Prostate gland (tissue), 2 donors: ENCODE measurements at regions not wholly inside any gene's neighbourhood (a gene's known extent, or its start where the extent isn't known, plus 50 kb on each side); places are given as distances from the start of the nearest gene placed in this dataset.

Source experiments
- POLR2A ChIP-seq: fragments of 450-650 bp; IDR thresholded peaks from one replicate; pipeline ENCODE4 v1.6.1; 2016; ENCODE audit warnings: antibody characterized with exemption, mild to moderate bottlenecking
- POLR2AphosphoS5 ChIP-seq: sonication (generic); formaldehyde crosslinking; IDR thresholded peaks from one replicate; pipeline ENCODE4 v1.6.1; 2017; ENCODE audit warnings: antibody characterized with exemption
- TF ChIP-seq, protein P1 (sequence below), 4 experiments: fragments of 200-600 bp in 2 of 4; fragments of 450-650 bp in 2 of 4; sonication (generic) in 2 of 4; IDR thresholded peaks; 1 replicate in 3 of 4; 2 replicates in 1 of 4; pipeline ENCODE4 v1.5.1; 2016 to 2019; ENCODE audit warnings: antibody characterized with exemption in 4 of 4, mild to moderate bottlenecking in 2 of 4, moderate library complexity in 2 of 4

GRCh38 chr7:22663721-22664120 is 63.3 kb upstream of the IL6 start:
- TF ChIP-seq, protein P1, sequence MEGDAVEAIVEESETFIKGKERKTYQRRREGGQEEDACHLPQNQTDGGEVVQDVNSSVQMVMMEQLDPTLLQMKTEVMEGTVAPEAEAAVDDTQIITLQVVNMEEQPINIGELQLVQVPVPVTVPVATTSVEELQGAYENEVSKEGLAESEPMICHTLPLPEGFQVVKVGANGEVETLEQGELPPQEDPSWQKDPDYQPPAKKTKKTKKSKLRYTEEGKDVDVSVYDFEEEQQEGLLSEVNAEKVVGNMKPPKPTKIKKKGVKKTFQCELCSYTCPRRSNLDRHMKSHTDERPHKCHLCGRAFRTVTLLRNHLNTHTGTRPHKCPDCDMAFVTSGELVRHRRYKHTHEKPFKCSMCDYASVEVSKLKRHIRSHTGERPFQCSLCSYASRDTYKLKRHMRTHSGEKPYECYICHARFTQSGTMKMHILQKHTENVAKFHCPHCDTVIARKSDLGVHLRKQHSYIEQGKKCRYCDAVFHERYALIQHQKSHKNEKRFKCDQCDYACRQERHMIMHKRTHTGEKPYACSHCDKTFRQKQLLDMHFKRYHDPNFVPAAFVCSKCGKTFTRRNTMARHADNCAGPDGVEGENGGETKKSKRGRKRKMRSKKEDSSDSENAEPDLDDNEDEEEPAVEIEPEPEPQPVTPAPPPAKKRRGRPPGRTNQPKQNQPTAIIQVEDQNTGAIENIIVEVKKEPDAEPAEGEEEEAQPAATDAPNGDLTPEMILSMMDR (IDR thresholded peaks at IDR 0.05): no peak
- TF ChIP-seq POLR2A (no peak), POLR2AphosphoS5 (no peak)
